ENCODE measurements at regions not wholly inside any gene's neighbourhood (a gene's known extent, or its start where the extent isn't known, plus 50 kb on each side); places are given as distances from the start of the nearest gene placed in this dataset.
A peak's percentile ranks its signal among the peaks of the same experiment; 100 is the strongest.
"Not testable (repeated sequence)": the region's sequence is repeated elsewhere in the genome, so short reads cannot be mapped to it uniquely, and the experiment has no call there.

DNA sequence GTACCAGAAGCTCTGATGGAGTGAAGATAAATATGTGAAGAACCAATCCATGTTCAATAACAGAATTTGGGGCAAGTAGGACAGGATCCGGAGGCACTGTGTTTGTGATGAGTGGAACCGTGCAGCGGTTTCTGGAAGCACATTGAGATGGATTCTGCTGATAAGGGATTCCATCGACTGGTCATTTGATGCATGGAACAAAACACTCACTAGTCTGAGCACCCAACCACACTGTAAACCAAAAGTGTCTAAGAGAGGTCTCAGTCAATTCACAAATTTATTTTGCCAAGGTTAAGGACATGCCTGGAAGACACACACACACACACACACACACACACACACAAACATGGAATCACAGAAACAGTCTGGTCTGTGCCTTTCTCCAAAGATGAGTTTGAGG, 459.5 kb downstream of the FBXO15 start:
- no peak for TF ChIP-seq JUND (IDR thresholded peaks at IDR 0.05; ENCODE audit: low read depth)
- DNase-seq (ENCODE audit: low read depth in 1 of 2, low spot score in 1 of 2), result no peak

DNA sequence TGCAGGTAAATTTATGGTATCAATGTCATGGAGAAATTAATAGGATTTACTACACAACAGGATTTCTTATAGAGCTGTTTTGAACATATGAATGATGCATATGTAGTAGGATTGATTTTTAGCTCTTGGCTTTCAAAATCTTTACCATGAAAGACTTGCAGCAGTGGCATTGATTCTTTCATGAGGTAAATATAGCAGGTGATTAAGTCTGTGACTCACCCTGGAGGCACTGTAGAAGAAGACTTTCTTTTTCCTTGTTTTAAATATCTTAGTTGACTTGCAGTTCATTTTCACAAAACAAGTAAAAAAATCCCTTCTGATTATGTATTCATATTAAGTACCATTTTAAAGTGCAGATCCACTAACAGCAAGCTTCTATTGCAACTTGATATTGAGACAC, 463.0 kb downstream of the FBXO15 start:
- in situ Hi-C loops (cut with HindIII; ENCODE audit: low pct_unique_long_range_greater_than_20kb, low sequenced_read_pairs), result no loop called here
- no peak for DNase-seq (ENCODE audit: low read depth in 1 of 2, low spot score in 1 of 2)
- TF ChIP-seq JUND (IDR thresholded peaks at IDR 0.05; ENCODE audit: low read depth), result no peak

More for the DNA sequence above, 459.5 kb downstream of the FBXO15 start:
- in situ Hi-C loops (cut with HindIII; ENCODE audit: low pct_unique_long_range_greater_than_20kb, low sequenced_read_pairs), result no loop called here

DNA sequence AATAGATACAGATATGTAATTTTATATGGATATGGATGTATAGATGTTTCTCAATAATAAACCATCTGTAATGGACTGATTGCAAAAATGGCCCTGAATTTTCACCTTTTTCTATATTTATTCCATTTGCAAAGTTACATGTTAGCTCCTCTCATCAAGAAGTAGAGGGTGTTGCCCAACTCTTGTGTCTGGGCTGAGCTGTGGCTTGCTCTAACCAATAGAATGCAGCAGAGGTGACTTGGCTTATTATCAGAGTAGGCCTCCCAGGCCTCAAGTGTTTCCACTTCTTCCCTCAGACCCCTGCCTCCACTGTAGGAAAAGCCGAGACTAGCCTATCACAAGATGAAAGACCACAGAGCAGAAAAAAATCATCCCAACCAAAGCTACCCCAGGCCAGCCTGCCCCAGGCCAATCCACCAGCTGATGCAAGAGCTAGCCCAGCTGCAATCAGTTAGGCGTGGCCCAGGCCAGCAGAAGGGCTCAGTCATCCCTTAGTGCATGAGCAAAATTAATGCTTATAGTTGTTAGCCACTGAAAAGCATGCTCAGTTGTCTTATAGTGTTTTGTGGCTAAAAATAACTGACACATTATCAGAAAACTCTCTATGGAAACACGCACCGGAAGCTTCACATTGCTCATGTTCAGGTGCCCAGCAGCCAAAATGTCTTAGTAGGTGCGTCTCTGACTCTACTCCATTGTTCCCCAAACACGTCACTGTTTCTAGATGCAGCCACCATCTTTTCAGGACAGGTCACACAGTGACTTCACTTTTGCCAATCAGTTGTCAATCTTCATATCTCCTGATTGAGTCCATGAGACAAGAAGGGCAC, 464.0 kb downstream of the FBXO15 start:
- in situ Hi-C loops (cut with HindIII; ENCODE audit: low pct_unique_long_range_greater_than_20kb, low sequenced_read_pairs), result no loop called here
- DNase-seq (ENCODE audit: low read depth in 1 of 2, low spot score in 1 of 2), result no peak
- no peak for TF ChIP-seq JUND (IDR thresholded peaks at IDR 0.05; ENCODE audit: low read depth)

DNA sequence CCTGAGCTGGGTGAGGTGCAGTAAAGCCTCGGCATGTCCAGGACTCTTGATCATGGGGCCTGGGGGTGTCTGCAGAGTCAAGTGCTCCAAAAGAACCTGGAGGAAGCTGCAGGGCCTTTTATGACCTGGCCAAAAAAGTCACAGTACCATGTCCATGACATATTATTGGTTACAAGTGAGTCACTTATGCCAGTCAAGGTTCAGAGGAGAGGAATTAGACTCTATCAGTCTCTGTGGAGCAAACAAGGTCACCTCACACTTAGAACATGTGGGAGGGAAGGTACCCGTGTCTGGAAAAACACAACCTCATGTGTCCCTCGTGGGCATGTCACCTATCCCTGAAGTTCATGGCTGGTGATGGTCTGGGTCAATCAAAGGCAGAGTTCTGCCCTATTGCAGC, 465.7 kb downstream of the FBXO15 start:
- no peak for TF ChIP-seq JUND (IDR thresholded peaks at IDR 0.05; ENCODE audit: low read depth)
- in situ Hi-C loops (cut with HindIII; ENCODE audit: low pct_unique_long_range_greater_than_20kb, low sequenced_read_pairs), result no loop called here
- no peak for DNase-seq (ENCODE audit: low read depth in 1 of 2, low spot score in 1 of 2)

DNA sequence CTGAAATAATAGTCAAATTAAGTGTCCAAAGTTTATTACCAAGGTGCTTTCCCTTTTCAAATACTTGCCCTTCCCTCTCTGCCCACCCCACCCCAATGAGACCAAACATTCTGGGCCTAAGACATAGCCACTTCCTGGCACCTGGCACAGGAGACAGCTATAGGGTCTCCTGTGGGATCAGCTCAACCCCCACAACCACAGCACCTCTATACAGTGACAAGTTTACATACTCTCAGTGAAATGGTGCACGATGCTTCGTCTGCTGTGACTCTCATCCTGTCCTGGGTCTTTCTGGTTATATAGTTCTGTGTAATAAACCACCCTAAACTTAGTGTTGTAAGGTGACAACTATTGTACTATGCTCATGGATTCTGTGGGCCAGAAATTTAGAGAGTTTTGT, 466.2 kb downstream of the FBXO15 start:
- DNase-seq (ENCODE audit: low read depth in 1 of 2, low spot score in 1 of 2), result no peak
- in situ Hi-C loops (cut with HindIII; ENCODE audit: low pct_unique_long_range_greater_than_20kb, low sequenced_read_pairs), result no loop called here
- TF ChIP-seq JUND (IDR thresholded peaks at IDR 0.05; ENCODE audit: low read depth), result no peak

DNA sequence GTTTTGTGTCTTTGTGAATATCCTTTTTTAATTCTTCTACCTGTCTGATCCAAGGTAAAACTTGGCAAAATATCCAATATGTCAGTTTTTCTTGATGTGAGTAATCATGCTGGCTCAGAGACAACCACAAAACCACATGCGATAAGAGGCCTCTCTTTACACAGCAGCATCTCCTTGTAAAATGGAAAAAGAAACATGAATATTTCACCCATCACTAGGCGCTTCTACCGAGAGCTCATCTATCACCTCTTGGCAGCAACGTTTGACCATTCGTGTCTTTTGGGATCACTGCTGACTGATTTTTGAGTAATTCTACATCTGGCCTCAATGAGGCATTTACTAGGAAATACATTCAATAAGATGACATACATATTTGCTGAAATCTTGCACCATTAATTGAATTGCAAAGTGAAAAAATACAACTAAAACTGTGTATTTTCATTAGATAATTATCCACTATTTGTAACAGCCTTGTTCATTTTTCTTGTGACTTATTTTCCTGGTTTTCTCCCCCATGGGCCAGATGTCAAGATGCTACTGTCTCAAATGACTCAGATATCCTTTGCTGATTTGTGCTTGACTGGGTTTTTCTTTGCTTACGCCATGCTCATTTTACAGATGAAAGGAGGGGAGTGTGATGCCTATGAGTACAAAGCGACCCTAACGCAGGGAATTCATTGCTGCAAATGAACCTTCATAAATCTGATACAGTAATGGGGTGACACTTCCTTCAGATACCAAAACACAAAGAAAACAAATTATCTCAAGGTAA, 467.5 kb downstream of the FBXO15 start:
- TF ChIP-seq JUND (IDR thresholded peaks at IDR 0.05; ENCODE audit: low read depth), result no peak
- in situ Hi-C loops (cut with HindIII; ENCODE audit: low pct_unique_long_range_greater_than_20kb, low sequenced_read_pairs), result no loop called here
- DNase-seq (ENCODE audit: low read depth in 1 of 2, low spot score in 1 of 2), result no peak

DNA sequence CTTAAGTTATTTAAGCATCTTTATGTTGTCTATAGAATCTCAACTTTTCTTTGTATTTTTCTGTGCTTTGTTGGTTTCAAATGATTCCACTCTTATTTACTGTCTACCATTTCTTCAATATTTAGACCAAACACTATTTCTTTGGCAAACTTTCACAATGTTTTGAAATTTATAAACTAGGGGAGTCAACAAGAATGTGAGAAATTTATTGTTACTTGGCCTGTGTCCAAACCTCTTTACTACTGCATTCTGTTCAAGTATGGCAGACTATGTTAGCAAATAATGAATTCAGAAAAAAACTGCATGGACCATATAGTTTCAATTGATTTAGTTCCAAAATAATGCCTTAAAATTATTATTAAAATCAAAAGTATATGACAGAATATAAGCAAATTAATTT, 470.2 kb downstream of the FBXO15 start:
- in situ Hi-C loops (cut with HindIII; ENCODE audit: low pct_unique_long_range_greater_than_20kb, low sequenced_read_pairs), result no loop called here

DNA sequence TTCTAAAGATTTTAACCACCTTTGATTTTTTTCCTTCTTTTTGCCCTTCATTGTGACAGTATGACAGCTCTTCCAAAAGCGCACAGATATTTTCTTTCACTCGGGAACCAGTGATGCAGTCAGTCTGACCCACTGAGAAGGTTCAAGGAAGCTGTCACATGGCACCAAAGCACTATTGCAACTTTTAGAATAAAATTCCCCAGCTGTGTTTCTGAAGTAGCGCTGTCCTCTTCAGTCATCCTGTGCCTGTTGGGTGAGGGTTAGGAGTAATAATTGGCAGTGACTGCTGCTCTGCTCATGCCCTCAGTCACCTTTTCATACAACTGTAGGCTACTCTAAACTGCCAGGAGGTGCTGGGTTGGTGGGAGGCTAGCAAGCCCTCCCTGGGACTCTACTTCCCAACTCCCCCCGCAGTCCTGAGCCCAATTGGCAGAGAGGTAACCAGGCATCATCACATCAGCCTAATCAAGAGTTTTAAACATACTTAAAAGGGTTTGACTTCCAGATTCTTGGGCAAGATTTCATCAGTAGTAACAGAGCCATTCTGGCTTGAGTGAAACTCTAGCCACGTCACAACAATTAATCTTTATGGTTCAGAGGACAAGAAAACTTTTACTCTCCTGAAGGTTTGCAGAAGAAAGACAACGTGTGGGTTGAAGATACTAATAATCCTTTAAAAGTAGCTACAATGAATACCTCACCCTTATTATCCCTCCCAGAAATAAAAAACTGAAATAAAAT, 473.3 kb downstream of the FBXO15 start:
- no peak for TF ChIP-seq JUND (IDR thresholded peaks at IDR 0.05; ENCODE audit: low read depth)
- in situ Hi-C loops (cut with HindIII; ENCODE audit: low pct_unique_long_range_greater_than_20kb, low sequenced_read_pairs), result no loop called here
- no peak for DNase-seq (ENCODE audit: low read depth in 1 of 2, low spot score in 1 of 2)

More for the DNA sequence above, 470.2 kb downstream of the FBXO15 start:
- DNase-seq (ENCODE audit: low read depth in 1 of 2, low spot score in 1 of 2), result no peak
- no peak for TF ChIP-seq JUND (IDR thresholded peaks at IDR 0.05; ENCODE audit: low read depth)

DNA sequence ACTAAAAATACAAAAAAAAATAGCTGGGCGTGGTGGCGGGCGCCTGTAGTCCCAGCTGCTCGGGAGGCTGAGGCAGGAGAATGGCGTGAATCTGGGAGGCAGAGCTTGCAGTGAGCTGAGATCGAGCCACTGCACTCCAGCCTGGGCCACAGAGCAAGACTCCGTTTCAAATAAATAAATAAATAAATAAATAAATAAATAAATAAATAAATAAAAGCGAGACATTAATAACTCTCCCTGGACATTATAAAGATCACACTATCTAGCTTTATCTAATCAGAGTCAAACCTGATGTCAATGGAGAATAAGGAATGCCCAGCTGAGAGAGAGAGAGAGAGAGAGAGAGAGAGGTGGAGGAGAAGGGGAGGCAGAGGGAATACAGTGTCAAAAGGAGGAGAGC, 476.2 kb downstream of the FBXO15 start:
- DNase-seq (ENCODE audit: low read depth in 1 of 2, low spot score in 1 of 2); in situ Hi-C loops (cut with HindIII; ENCODE audit: low pct_unique_long_range_greater_than_20kb, low sequenced_read_pairs): not testable (repeated sequence)

DNA sequence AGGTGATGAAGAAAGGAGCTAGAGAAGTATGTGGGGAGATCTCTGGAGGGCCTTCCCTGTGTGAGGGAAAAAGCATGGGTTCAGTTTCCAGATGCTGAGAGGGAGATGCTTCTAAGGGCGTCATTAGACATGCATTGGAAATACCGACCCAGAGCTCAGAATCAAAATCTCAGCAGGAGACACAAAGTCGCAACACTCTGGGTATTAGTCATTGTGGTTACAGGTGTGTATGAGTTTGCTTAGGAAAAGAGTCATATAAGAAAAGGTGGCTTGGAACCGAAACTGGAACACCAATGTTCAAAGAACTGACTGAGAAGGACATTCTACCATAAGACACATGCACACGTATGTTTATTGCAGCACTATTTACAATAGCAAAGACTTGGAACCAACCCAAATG, 477.1 kb downstream of the FBXO15 start:
- DNase-seq (ENCODE audit: low read depth in 1 of 2, low spot score in 1 of 2), result no peak
- in situ Hi-C loops (cut with HindIII; ENCODE audit: low pct_unique_long_range_greater_than_20kb, low sequenced_read_pairs), result no loop called here
- TF ChIP-seq JUND (IDR thresholded peaks at IDR 0.05; ENCODE audit: low read depth), result no peak

DNA sequence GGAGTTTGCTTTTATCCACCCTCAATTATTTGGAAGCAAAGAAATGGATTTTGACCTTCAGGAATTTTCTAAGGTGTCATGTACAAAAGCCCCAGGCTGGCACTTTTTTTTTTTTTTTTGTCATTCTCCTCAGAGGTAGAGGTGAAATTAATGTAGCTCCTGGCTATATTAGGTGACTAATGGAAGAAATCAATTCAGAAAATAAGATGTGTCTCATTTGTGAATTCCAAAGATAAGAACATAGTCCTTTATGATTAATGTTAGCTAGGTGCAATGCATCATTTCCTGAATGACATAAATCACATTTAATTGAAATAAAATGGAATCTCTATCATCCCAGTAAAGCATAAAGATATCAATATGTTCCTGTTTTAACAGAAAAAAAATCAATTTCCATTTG, 477.6 kb downstream of the FBXO15 start:
- in situ Hi-C loops (cut with HindIII; ENCODE audit: low pct_unique_long_range_greater_than_20kb, low sequenced_read_pairs), result no loop called here
- DNase-seq (ENCODE audit: low read depth in 1 of 2, low spot score in 1 of 2), result no peak
- TF ChIP-seq JUND (IDR thresholded peaks at IDR 0.05; ENCODE audit: low read depth), result no peak

DNA sequence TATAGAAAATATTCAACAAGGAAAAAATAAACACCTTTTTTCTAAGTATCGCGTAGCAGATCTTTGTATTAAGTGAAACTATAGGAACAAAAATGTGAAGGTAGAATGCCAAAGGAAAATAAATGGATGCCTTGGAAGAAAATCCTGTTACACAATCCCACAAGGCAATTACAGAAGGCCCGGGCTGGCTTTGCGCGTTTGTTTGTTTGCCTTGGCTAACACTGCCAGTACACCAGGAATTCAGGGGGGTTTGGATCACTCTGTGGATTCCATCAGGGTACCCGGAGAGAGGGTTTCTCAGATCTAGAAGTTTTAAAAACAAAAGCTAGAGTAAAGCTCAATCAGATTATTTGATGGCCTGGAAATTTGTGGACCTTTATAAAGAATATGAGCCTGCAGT, 478.3 kb downstream of the FBXO15 start:
- TF ChIP-seq JUND (IDR thresholded peaks at IDR 0.05; ENCODE audit: low read depth), result no peak

DNA sequence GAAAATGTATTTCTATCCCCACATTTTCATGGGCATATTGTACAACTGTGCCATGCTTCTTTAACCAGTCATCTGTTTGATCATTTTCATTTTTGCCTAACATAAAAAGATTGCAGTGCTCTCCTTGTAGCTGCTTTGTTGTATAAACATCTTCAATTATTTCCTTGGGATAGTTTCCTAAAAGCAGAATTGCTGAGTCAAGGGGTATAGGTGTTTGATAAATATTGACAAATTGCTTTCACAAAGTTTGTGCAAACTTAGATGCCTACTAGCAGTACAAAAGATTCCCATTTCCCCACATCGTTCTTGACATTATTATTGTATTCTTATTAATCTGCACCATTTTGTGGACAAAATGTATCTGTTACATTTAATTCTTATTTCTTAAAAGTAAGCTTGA, 479.6 kb downstream of the FBXO15 start:
- in situ Hi-C loops (cut with HindIII; ENCODE audit: low pct_unique_long_range_greater_than_20kb, low sequenced_read_pairs), result no loop called here
- DNase-seq (ENCODE audit: low read depth in 1 of 2, low spot score in 1 of 2), result no peak
- TF ChIP-seq JUND (IDR thresholded peaks at IDR 0.05; ENCODE audit: low read depth), result no peak

More for the DNA sequence above, 478.3 kb downstream of the FBXO15 start:
- in situ Hi-C loops (cut with HindIII; ENCODE audit: low pct_unique_long_range_greater_than_20kb, low sequenced_read_pairs), result no loop called here
- DNase-seq (ENCODE audit: low read depth in 1 of 2, low spot score in 1 of 2), result peak in 1 of 2 experiments; percentile 29

Data from T47D (cell line).